ENCODE measurements at regions not wholly inside any gene's neighbourhood (a gene's known extent, or its start where the extent isn't known, plus 50 kb on each side); places are given as distances from the start of the nearest gene placed in this dataset.

DNA sequence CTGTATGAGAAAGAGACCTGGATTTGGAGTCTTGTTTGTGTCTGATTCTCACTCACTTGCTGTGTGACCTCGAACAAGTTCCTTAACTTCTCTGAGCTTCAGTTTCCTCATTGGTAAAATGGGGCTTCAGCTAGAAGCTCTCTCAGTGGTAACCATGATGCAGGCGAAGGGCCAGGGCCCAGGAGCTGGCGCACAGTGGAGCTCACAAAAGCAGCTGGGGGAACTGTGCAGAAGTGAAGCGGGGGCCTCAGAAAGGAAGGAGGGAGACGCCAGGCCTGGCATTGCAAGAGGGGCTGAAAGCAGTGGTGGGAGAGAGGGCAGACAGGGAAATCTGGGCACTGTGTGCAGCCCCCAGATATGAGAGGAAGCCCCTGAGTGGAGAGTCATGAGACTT, 88.9 kb upstream of the RUNX3 start:
- no peak for TF ChIP-seq CTCF (IDR thresholded peaks at IDR 0.05; ENCODE audit: low read depth, low read length)
- Histone ChIP-seq H3K4me3 (ENCODE audit: low read depth, low read length) (no peak overlapping the region), H3K4me1 (no peaks in the 10 kb centered on the region), H3K36me3 (no peaks in the 10 kb centered on the region), H3K27me3 (no peaks in the 10 kb centered on the region), H3K9me3 (no peaks in the 10 kb centered on the region)
- no peak for DNase-seq

GRCh38 chr1:25018110-25018735, 88.1 kb upstream of the RUNX3 start:
- Histone ChIP-seq H3K27me3 (no peaks in the 10 kb centered on the region), H3K4me3 (ENCODE audit: low read depth, low read length) (no peak overlapping the region), H3K9me3 (no peaks in the 10 kb centered on the region), H3K4me1 (no peaks in the 10 kb centered on the region), H3K36me3 (no peaks in the 10 kb centered on the region)
- TF ChIP-seq CTCF (IDR thresholded peaks at IDR 0.05; ENCODE audit: low read depth, low read length) = no peak
- no peak for DNase-seq

DNA sequence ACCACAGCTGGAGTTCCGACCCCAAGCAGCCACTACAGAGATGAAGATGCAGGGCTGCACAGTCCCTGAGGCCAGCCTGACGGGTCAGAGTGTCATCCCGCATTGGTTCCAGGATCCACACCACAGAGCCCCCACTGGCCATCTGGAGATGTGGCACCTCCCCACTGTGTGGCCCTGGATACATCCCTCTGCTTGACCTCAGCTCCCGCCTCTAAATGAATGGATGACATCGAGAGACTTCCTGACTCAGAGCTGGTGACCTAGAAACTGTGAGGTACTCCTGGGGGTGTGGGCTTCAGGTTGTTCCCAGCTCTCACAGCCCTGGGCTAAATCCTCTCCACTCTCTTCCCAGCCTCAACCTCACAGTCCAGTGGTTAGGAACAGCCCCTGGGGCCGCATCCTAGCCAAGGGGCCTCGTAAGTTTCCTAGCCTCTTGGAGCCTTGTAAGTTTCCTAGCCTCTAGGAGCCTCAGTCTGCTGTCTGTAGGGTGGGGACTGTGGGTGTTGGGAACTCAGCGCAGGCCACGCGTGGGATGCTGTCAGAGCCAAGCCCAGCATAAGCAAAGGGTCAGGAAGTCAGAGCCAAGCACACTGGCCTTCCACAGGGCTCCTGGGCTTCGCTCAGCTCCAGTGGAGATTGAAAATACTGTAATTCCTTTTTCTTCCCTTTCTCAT, 87.5 kb upstream of the RUNX3 start:
- no peak for DNase-seq
- no peak for TF ChIP-seq CTCF (IDR thresholded peaks at IDR 0.05; ENCODE audit: low read depth, low read length)
- no peak overlapping the region for H3K4me3 ChIP-seq (ENCODE audit: low read depth, low read length)
- no peaks in the 10 kb centered on the region for H3K4me1 ChIP-seq
- H3K27me3 ChIP-seq = no peaks in the 10 kb centered on the region
- no peaks in the 10 kb centered on the region for H3K36me3 ChIP-seq
- no peaks in the 10 kb centered on the region for H3K9me3 ChIP-seq

- no peak overlapping the region for H3K4me3 ChIP-seq (ENCODE audit: low read depth, low read length)
- no peaks in the 10 kb centered on the region for H3K36me3 ChIP-seq
- no peak for DNase-seq
- no peaks in the 10 kb centered on the region for H3K4me1 ChIP-seq
- H3K27me3 ChIP-seq = no peaks in the 10 kb centered on the region
- no peak for TF ChIP-seq CTCF (IDR thresholded peaks at IDR 0.05; ENCODE audit: low read depth, low read length)
- no peaks in the 10 kb centered on the region for H3K9me3 ChIP-seq
Measured at GRCh38 chr1:25012966-25013962, 83.2 kb upstream of the RUNX3 start.

DNA sequence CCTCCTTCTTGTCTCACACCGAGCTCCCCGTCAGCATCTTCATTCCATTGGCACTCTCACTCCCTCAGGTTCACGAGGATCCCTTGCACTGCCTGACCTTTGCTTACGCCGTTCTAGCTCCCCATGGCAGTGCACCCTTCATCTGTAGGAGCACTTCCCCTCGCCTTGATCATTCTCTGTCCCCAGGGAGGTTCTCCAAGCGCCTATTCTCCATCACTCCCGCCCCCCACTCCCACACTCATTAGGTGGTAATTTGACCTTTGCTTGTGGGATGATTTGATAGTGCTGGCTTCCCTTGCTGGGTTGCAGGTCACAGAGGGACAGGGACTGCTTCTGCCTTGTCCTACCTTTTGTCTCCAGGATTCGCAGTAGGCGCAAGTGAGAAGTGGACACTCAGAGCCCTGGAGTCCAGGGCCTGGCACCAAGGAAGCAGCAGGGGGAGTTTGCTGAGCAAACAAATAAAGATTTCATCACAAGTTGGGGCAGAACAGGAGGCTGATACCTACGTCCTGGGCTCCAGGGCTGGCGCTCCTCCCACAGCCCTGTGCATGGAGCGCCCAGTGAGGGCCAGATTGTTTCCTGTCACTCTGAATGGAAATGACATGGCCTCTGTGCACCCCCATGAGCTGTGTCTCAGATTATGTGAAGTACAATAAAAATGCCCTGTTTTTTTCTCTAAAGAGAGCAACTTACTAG, 82.0 kb upstream of the RUNX3 start:
- Histone ChIP-seq H3K36me3 (no peaks in the 10 kb centered on the region), H3K9me3 (no peaks in the 10 kb centered on the region), H3K4me3 (ENCODE audit: low read depth, low read length) (no peak overlapping the region), H3K27me3 (no peaks in the 10 kb centered on the region), H3K4me1 (no peaks in the 10 kb centered on the region)
- TF ChIP-seq CTCF (IDR thresholded peaks at IDR 0.05; ENCODE audit: low read depth, low read length) = no peak
- DNase-seq = no peak

Measured in BE2C (cell line).